BE2C (cell line): ENCODE measurements at regions not wholly inside any gene's neighbourhood (a gene's known extent, or its start where the extent isn't known, plus 50 kb on each side); places are given as distances from the start of the nearest gene placed in this dataset.

Experiments
- DNase-seq: peaks from one replicate; pipeline ENCODE4 v3.0.0-alpha.2; 2020
- H3K27me3 ChIP-seq: fragments of 250-450 bp; sonication (Bioruptor Pico); 2 replicates; pipeline ENCODE4 v1.5.1; 2020; ENCODE audit warnings: mild to moderate bottlenecking
- H3K36me3 ChIP-seq: fragments of 250-450 bp; sonication (Bioruptor Pico); 2 replicates; pipeline ENCODE4 v1.5.1; 2020; ENCODE audit warnings: mild to moderate bottlenecking
- H3K4me1 ChIP-seq: fragments of 250-450 bp; sonication (Bioruptor Pico); 2 replicates; pipeline ENCODE4 v1.5.1; 2020
- H3K4me3 ChIP-seq: 2 replicates; pipeline ENCODE4 v1.5.1; 2011; ENCODE audit warnings: low read depth, low read length
- H3K9me3 ChIP-seq: fragments of 250-450 bp; sonication (Bioruptor Pico); 2 replicates; pipeline ENCODE4 v1.5.1; 2020
- CTCF ChIP-seq: IDR thresholded peaks from 2 replicates; pipeline ENCODE4 v1.5.1; 2012; ENCODE audit warnings: mild to moderate bottlenecking, low read depth, low read length

GRCh38 chr3:99365396-99365795, 273.0 kb upstream of the COL8A1 start:
- no peak for TF ChIP-seq CTCF
- Histone ChIP-seq H3K36me3 (no peaks in the 10 kb centered on the region), H3K27me3 (no peaks in the 10 kb centered on the region), H3K4me3 (no peak overlapping the region), H3K4me1 (no peaks in the 10 kb centered on the region), H3K9me3 (no peaks in the 10 kb centered on the region)
- no peak for DNase-seq

- no peaks in the 10 kb centered on the region for H3K36me3 ChIP-seq
- DNase-seq, result no peak
- no peak overlapping the region for H3K4me3 ChIP-seq
- no peaks in the 10 kb centered on the region for H3K27me3 ChIP-seq
- no peaks in the 10 kb centered on the region for H3K9me3 ChIP-seq
- no peaks in the 10 kb centered on the region for H3K4me1 ChIP-seq
- TF ChIP-seq CTCF, result no peak
Measured at GRCh38 chr3:99357131-99357530, 281.3 kb upstream of the COL8A1 start.

GRCh38 chr3:99356696-99357095, 281.7 kb upstream of the COL8A1 start:
- Histone ChIP-seq H3K4me1 (no peaks in the 10 kb centered on the region), H3K9me3 (no peaks in the 10 kb centered on the region), H3K27me3 (no peaks in the 10 kb centered on the region), H3K36me3 (no peaks in the 10 kb centered on the region), H3K4me3 (no peak overlapping the region)
- no peak for TF ChIP-seq CTCF
- DNase-seq, result no peak

DNA sequence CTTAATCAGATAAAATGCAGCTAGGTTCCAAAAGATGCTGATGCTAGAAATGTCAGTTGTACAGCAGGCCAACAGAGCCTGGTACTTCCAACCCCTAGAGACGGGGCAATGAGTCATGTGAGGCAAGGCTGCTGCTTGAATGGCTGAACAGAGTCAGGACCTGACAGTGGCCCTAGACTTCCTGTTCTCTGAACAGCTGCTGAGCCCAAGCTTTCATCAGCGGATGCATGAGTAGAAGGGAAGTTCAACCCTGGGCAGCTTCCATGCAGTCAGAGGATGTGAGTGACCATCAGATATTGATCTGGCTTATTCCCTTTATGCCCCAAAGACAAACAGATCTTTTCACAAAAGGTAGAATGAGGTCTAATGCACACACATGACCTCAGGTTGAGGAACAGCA, 282.9 kb upstream of the COL8A1 start:
- H3K36me3 ChIP-seq, result no peaks in the 10 kb centered on the region
- H3K27me3 ChIP-seq, result no peaks in the 10 kb centered on the region
- H3K9me3 ChIP-seq, result no peaks in the 10 kb centered on the region
- TF ChIP-seq CTCF, result no peak
- no peaks in the 10 kb centered on the region for H3K4me1 ChIP-seq
- no peak for DNase-seq
- H3K4me3 ChIP-seq, result no peak overlapping the region

DNA sequence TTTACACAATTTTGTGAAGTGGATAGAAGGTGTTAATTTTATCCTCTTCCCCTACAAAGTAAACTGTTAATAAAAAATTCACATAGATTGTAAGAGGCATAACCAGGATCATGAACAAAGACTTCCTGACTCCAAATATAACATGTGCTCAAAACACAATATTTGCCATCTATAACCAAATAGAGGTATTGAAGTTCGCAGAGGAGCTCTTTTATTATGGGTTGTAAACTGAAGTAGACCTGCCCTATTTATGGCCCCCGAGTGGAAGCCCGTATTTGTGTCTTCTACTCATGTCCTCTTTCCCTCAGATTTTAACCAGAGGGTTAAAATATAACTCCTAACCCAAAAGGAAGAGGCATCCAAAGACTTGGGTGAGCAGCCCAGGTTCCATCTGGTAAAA, 285.6 kb upstream of the COL8A1 start:
- no peak for TF ChIP-seq CTCF
- Histone ChIP-seq H3K27me3 (no peaks in the 10 kb centered on the region), H3K4me1 (no peaks in the 10 kb centered on the region), H3K9me3 (no peaks in the 10 kb centered on the region), H3K36me3 (no peaks in the 10 kb centered on the region), H3K4me3 (no peak overlapping the region)
- no peak for DNase-seq

DNA sequence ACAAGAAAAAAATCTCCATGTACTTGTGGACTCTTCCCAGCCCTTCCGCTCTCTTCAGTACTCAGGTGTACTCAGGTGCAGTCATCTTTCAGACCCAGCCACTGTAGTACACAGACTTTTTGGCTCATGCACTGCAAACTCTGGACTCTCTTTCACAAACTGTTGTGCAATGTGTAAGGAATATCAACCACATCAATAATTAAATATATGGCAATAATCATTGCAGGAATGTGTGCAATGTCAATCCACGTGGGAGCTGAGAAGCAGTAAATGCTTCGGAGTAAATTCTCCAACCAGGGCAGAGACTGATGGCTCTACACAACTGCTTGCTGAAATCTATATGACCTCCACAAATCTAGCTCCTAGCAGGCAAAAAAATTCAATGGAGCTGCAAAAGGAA, 287.3 kb upstream of the COL8A1 start:
- Histone ChIP-seq H3K27me3 (no peaks in the 10 kb centered on the region), H3K9me3 (no peaks in the 10 kb centered on the region), H3K4me3 (no peak overlapping the region), H3K4me1 (no peaks in the 10 kb centered on the region), H3K36me3 (no peaks in the 10 kb centered on the region)
- TF ChIP-seq CTCF, result no peak
- DNase-seq, result no peak
